ENCODE measurements at regions not wholly inside any gene's neighbourhood (a gene's known extent, or its start where the extent isn't known, plus 50 kb on each side); places are given as distances from the start of the nearest gene placed in this dataset.

DNA sequence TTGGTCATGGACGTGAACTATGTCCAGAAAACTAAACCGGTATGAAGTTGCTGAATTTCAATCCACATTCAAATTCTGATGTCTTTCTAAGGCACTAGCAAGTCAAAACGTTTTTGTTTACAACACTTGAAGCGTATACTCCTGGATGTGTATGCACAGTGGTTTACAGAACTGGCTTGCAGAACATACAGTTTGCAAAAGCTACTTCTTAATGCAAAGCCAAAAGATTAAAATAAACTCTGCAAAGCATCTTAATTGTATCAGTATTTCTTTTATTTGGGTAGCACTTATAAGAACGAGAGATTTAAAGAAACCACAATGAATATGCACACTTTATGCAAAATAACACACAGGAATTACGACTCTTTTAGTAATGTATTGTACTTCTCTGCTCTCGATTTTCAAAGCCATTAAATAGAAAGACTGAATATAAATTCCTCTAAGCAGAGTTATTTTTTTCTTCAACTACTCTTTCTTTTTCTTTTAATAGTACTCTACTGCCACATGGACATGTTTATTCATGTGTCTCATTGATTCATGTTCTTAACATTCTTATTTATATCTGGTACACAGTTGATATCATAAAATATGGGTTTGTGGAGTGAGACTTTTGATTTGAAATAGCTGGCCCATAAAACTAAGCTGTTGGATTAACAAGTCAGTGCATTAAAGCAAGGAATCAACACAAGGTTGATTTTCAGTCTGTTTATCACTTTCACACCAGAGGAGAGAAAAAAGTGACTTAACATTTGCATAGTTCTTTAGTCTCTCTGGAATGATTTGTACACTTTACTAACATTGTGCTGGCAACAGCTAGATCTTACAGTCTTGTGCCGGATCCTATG, 189.4 kb upstream of the STEAP4 start:
- no peak for DNase-seq (ENCODE audit: low spot score)

GRCh38 chr7:88492153-88492552, 185.5 kb upstream of the STEAP4 start:
- no peak for DNase-seq (ENCODE audit: low spot score)

DNA sequence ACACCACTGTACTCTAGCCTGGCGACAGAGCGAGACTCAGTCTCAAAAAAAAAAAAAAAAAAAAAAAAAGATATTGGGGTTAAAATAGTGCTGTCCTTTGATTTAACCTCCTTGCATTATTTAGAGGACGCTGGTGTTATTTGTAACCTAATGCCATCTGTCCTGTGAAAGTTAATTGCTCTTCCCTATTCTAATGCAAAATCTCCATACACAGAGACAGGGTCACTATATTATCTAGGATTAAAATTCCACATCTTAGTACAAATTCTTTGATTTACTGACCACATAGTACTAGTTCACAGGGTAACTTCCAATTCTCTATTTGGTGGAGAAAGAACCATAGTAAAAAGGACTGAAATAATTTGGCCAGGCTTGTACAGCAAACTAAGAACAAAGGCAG, 184.2 kb upstream of the STEAP4 start:
- DNase-seq (ENCODE audit: low spot score): no peak

DNA sequence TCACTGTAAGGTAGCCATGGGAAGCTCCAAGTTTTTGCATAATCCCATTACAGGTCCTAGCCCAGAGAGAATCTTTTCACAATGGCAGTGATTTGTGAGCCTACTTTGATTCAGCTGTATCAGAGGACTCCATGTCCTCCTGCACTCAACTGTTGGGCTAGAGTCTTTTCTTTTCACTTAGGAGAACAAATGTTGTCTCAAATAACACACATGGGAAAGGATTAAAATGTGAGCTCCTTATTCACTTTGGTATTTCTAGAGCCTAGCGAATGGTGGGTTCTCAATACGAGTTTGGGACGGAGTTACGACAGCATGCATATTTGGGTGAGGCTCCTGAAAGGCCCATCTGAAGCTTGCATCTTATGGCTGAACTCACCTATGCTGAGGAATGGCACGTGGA, 183.5 kb upstream of the STEAP4 start:
- DNase-seq (ENCODE audit: low spot score): no peak

- no peak for DNase-seq (ENCODE audit: low spot score)
Measured at GRCh38 chr7:88485821-88486220, 179.1 kb upstream of the STEAP4 start.

DNA sequence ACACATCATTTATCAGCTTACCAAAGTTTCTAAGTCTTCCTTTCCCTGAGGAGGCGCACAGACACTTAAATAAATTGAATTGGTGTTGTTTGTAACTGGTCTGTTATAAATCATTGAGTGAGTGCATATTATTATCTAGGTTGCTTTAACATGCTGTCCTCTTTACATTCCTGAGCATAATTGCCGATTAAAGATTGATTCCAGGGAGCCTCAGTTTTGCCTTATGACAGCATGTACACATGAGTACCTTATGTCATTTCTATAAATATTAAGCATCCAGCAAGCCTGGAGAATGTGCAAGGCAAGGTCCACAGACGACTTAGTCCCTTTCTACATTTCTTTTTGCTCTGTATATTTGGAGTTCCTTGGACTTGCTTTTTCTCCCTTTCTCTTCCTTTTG, 177.9 kb upstream of the STEAP4 start:
- no peak for DNase-seq (ENCODE audit: low spot score)

DNA sequence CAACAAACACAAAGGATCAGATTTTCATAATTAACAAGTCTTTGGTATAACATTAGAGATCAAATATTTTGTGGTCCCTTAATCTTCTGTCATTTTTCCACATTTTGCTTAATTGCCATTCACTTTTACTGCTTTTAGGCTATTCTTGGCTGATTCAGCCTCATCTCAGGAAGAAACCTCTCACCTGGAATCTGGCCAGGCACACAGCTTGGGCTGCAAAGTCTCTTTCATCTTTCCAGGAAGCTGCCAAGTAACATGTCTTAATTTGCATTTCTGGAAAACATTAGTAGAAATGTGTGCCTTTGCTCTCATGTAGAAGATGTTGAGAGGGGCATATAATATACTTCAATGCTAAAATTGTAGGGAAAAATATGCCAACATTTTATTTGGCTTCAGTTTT, 174.2 kb upstream of the STEAP4 start:
- no peak for DNase-seq (ENCODE audit: low spot score)

DNA sequence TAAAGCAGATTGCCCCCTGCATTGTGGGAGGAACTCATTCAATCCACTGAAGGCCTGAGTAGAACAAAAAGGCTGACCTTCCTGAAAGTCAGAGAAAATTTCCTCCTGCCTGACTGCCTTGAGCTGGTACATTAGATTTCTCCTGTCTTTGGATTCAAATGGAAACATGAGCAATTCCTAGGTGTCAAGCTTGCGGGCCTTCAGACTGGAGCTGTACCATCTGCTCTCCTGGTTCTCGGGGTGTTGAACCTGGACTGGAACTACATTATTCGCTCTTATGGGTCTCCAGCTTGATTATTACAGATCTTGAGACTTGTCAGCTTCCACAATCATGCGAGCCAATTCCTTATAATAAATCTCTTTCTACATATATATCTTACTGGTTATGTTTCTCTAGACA, 173.6 kb upstream of the STEAP4 start:
- DNase-seq (ENCODE audit: low spot score): no peak

DNA sequence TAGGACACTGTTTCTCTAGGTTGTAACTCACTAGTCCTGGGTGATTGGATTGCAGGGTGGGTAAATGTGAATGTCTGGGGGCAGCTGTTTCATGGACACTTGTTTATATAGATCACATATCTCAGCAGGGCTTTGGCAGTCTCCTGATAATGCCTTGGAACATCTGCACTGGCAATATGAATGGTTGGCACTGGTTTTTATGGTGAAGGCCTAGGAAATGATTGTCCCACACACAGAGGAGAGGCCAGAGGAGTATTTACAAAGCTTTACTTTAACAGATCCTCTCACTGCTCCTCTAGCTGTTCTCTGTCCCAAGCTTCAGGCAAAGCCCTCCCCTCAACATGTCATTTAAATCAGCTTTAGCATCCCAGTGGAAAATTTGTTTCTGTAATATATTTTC, 171.3 kb upstream of the STEAP4 start:
- DNase-seq (ENCODE audit: low spot score): no peak

GRCh38 chr7:88465600-88465999, 158.9 kb upstream of the STEAP4 start:
- DNase-seq (ENCODE audit: low spot score): no peak

DNA sequence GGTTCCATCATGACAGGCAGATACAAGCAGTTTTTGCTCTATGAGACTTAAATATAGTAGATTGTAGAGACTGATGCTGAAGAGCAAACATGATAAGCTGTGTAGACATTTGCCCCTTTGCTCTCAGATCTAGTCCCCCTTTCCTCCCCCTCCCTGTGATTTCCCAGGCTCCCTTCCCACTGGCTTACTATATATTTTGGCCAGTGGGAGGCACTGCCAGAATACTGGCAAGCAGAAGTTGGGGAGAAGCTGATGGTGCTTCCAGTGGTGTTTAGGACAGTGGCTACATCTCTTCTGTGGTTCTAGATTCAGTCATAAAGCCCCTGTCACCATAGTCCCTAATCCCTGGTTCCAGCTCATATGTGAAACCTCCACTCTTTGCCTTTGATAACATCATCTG, 156.1 kb upstream of the STEAP4 start:
- DNase-seq (ENCODE audit: low spot score): no peak

GRCh38 chr7:88460650-88461049, 154.0 kb upstream of the STEAP4 start:
- no peak for DNase-seq (ENCODE audit: low spot score)

GRCh38 chr7:88458946-88459345, 152.3 kb upstream of the STEAP4 start:
- no peak for DNase-seq (ENCODE audit: low spot score)

GRCh38 chr7:88458279-88458678, 151.6 kb upstream of the STEAP4 start:
- DNase-seq (ENCODE audit: low spot score): no peak

- no peak for DNase-seq (ENCODE audit: low spot score)
Measured at GRCh38 chr7:88457320-88457719, 150.6 kb upstream of the STEAP4 start.

DNA sequence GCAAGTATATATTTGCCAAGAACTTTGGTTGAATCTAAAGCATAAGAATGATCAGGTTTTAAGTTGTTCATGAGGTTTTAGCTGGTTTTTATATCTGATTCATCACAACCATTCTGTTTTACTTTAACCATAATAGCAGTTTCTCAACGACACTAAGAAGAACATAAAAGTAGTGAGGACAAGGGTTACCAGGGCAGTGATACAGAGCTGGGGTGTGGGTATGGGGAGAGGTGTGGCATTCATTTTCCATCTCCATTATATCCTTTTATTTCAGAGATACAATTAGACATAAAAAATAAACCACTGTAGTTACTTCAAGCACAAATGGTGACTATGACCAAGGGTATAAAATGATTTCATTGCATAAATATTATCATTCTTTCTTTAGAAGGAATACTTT, 149.8 kb upstream of the STEAP4 start:
- no peak for DNase-seq (ENCODE audit: low spot score)

DNA sequence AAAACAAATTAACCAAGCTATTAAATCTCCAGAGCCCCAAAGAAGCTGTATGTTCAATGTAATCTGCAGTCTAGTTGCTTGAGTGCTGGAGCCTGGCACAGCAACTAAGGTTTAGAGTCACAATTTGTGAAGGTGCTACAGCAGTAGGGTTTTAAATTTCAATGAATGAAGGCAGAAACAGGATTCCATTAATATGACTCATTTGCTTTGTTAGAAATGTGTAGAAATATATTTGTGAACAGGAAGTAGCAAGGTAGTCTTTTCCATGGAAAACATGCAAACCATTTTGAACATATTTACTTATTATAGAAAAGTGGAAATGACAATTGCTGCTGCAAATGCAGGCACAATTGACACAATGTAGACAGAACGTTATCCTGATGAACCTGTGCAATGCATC, 149.0 kb upstream of the STEAP4 start:
- DNase-seq (ENCODE audit: low spot score): no peak

GRCh38 chr7:88452646-88453045, 146.0 kb upstream of the STEAP4 start:
- no peak for DNase-seq (ENCODE audit: low spot score)

GRCh38 chr7:88450874-88451273, 144.2 kb upstream of the STEAP4 start:
- DNase-seq (ENCODE audit: low spot score): no peak

GRCh38 chr7:88449410-88449809, 142.7 kb upstream of the STEAP4 start:
- no peak for DNase-seq (ENCODE audit: low spot score)

DNA sequence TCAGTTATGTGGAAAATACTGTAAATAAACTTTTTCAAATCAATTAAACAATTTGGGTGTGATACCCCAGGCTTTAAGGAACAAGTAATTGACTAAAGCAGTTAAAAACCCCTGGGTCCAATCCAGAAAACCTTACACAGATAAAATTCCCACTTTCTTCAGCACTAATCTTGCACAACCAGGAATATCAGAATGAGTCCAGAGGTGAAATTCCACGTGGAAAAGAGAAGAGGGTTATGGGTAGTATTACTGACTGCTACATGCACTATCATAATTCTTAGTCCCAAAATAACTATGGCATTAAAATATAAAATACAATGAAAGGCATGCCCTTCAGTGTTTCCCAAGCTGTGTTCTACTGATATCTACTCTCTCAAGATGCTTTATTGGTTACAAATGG, 135.7 kb upstream of the STEAP4 start:
- no peak for DNase-seq (ENCODE audit: low spot score)

- DNase-seq (ENCODE audit: low spot score): no peak
Measured at GRCh38 chr7:88437132-88437531, 130.4 kb upstream of the STEAP4 start.

DNA sequence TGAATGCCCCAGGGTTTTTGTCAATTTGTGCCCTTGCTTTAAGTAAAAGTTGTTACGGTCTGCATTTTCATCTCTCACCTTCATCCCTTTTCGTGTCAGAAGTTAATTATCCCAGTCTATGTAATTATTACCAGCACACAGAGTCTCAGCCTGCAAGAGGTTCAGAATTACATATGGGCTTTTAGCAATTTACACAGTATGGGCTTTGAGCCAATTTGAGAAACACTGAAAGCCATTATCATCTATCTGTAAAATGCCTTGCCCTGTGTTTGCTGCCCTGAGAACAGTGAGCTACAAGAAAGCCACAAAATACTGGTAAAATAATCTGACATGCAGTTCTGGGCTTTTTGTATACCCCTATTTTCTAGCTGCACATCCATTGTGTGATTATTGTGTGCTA, 125.6 kb upstream of the STEAP4 start:
- DNase-seq (ENCODE audit: low spot score): no peak

- no peak for DNase-seq (ENCODE audit: low spot score)
Measured at GRCh38 chr7:88431882-88432281, 125.2 kb upstream of the STEAP4 start.
